ENCODE measurements at regions not wholly inside any gene's neighbourhood (a gene's known extent, or its start where the extent isn't known, plus 50 kb on each side); places are given as distances from the start of the nearest gene placed in this dataset.

DNA sequence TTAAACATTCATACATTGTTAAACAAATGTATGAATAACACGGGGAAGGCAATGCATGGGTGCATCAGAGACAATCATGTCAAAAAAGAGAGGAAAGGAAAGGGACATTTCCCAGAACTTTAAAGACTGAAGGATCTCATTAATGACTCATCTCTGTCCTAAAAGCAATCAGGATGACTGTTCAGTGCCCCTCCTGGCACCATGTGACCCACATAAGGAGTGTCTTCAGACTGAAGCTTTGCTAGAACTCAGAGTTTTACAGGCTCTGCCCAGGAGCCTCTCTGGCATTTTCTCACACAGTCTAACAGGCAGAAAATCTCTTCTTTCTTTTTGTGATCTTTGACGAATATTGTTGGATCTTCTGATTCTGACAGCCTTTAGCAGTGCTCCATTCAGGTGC is 315.3 kb downstream of the OTUD1 start:
- TF ChIP-seq, protein P1, sequence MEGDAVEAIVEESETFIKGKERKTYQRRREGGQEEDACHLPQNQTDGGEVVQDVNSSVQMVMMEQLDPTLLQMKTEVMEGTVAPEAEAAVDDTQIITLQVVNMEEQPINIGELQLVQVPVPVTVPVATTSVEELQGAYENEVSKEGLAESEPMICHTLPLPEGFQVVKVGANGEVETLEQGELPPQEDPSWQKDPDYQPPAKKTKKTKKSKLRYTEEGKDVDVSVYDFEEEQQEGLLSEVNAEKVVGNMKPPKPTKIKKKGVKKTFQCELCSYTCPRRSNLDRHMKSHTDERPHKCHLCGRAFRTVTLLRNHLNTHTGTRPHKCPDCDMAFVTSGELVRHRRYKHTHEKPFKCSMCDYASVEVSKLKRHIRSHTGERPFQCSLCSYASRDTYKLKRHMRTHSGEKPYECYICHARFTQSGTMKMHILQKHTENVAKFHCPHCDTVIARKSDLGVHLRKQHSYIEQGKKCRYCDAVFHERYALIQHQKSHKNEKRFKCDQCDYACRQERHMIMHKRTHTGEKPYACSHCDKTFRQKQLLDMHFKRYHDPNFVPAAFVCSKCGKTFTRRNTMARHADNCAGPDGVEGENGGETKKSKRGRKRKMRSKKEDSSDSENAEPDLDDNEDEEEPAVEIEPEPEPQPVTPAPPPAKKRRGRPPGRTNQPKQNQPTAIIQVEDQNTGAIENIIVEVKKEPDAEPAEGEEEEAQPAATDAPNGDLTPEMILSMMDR (IDR thresholded peaks at IDR 0.05), result no peak
- no peak for TF ChIP-seq POLR2A (IDR thresholded peaks at IDR 0.05)
- TF ChIP-seq EP300 (IDR thresholded peaks at IDR 0.05), result no peak

All from sigmoid colon (tissue), 4 donors.